ENCODE measurements at regions not wholly inside any gene's neighbourhood (a gene's known extent, or its start where the extent isn't known, plus 50 kb on each side); places are given as distances from the start of the nearest gene placed in this dataset.

GRCh38 chr5:162360373-162360931, 292.9 kb downstream of the GABRG2 start:
- TF ChIP-seq CTCF (IDR thresholded peaks at IDR 0.05; ENCODE audit: borderline replicate concordance, extremely low read depth, low read length, poor library complexity, severe bottlenecking) (no peak), EZH2 (IDR thresholded peaks at IDR 0.05; ENCODE audit: borderline replicate concordance, low read depth, low read length, severe bottlenecking) (no peak)

Measured in DND-41 (cell line).